WTC11 (cell line): ENCODE measurements at regions not wholly inside any gene's neighbourhood (a gene's known extent, or its start where the extent isn't known, plus 50 kb on each side); places are given as distances from the start of the nearest gene placed in this dataset.

Experiments used
- ARID4B ChIP-seq: sonication (generic); formaldehyde crosslinking; IDR thresholded peaks from 2 replicates; pipeline ENCODE4 v1.8.0; 2023; ENCODE audit warnings: missing genetic modification reagents, mild to moderate bottlenecking, borderline replicate concordance
- CREB1 ChIP-seq: sonication (generic); formaldehyde crosslinking; IDR thresholded peaks from 2 replicates; pipeline ENCODE4 v1.8.0; 2023; ENCODE audit warnings: mild to moderate bottlenecking, missing genetic modification reagents
- ELF4 ChIP-seq: sonication (generic); formaldehyde crosslinking; IDR thresholded peaks from 2 replicates; pipeline ENCODE4 v1.8.1; 2022; ENCODE audit warnings: low read depth, mild to moderate bottlenecking, moderate library complexity, missing genetic modification reagents
- FOXJ3 ChIP-seq: sonication (generic); formaldehyde crosslinking; IDR thresholded peaks from 2 replicates; pipeline ENCODE4 v1.9.0; 2021; ENCODE audit warnings: missing genetic modification reagents, mild to moderate bottlenecking, borderline replicate concordance
- FOXP1 ChIP-seq: sonication (generic); formaldehyde crosslinking; IDR thresholded peaks from 2 replicates; pipeline ENCODE4 v1.8.0; 2022; ENCODE audit warnings: missing genetic modification reagents, mild to moderate bottlenecking, moderate library complexity, borderline replicate concordance
- JUN ChIP-seq: sonication (generic); formaldehyde crosslinking; IDR thresholded peaks from 2 replicates; pipeline ENCODE4 v1.8.0; 2023; ENCODE audit warnings: mild to moderate bottlenecking, missing genetic modification reagents
- KAT7 ChIP-seq: sonication (generic); formaldehyde crosslinking; IDR thresholded peaks from 2 replicates; pipeline ENCODE4 v1.8.1; 2023; ENCODE audit warnings: missing genetic modification reagents, mild to moderate bottlenecking, borderline replicate concordance
- SP1 ChIP-seq: sonication (generic); formaldehyde crosslinking; conservative IDR thresholded peaks from 2 replicates; pipeline ENCODE4 v1.8.1; 2022; ENCODE audit warnings: missing genetic modification reagents
- ZNF219 ChIP-seq: sonication (generic); formaldehyde crosslinking; IDR thresholded peaks from 2 replicates; pipeline ENCODE4 v1.8.0; 2023; ENCODE audit warnings: missing genetic modification reagents, mild to moderate bottlenecking, borderline replicate concordance
- ZNF263 ChIP-seq: sonication (generic); formaldehyde crosslinking; IDR thresholded peaks from 2 replicates; pipeline ENCODE4 v1.8.1; 2022; ENCODE audit warnings: low read depth, mild to moderate bottlenecking, moderate library complexity, missing genetic modification reagents
- ZNF423 ChIP-seq: fragments of 250-450 bp; sonication (Bioruptor Pico); IDR thresholded peaks from 2 replicates; pipeline ENCODE4 v2.1.2; 2022; ENCODE audit warnings: mild to moderate bottlenecking, moderate library complexity
- ZNF512 ChIP-seq: sonication (generic); formaldehyde crosslinking; IDR thresholded peaks from 2 replicates; pipeline ENCODE4 v1.8.1; 2022; ENCODE audit warnings: missing genetic modification reagents, borderline replicate concordance
- TF ChIP-seq, protein P1 (sequence below): fragments of 200-600 bp; IDR thresholded peaks from 2 replicates; pipeline ENCODE4 v1.8.0; 2022; ENCODE audit warnings: antibody characterized with exemption

DNA sequence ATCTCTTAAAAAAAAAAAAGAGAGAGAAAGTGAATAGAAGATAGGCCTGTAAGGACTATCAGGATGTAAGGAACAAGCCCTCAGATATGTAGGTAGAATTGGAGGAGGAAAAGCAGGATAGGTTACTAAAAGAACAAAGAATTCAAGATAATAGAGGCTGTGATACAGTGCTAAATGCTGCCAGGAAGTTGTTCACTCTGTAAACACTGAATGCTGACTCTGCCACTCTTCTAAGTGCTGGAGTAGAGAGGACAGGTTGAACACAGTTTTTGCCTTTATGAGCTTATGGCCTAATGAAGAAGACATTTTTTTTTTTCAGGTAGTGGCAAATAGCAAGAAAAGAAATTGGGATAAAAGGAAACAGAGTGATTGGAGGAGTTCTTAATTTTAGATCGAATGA, 90.6 kb upstream of the ZNF678 start:
- TF ChIP-seq, protein P1, sequence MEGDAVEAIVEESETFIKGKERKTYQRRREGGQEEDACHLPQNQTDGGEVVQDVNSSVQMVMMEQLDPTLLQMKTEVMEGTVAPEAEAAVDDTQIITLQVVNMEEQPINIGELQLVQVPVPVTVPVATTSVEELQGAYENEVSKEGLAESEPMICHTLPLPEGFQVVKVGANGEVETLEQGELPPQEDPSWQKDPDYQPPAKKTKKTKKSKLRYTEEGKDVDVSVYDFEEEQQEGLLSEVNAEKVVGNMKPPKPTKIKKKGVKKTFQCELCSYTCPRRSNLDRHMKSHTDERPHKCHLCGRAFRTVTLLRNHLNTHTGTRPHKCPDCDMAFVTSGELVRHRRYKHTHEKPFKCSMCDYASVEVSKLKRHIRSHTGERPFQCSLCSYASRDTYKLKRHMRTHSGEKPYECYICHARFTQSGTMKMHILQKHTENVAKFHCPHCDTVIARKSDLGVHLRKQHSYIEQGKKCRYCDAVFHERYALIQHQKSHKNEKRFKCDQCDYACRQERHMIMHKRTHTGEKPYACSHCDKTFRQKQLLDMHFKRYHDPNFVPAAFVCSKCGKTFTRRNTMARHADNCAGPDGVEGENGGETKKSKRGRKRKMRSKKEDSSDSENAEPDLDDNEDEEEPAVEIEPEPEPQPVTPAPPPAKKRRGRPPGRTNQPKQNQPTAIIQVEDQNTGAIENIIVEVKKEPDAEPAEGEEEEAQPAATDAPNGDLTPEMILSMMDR, result no peak
- TF ChIP-seq ARID4B (CRISPR knock-in tag) (no peak), SP1 (no peak), ZNF423 (CRISPR knock-in tag) (no peak), CREB1 (CRISPR knock-in tag) (no peak), JUN (CRISPR knock-in tag) (no peak), ELF4 (CRISPR knock-in tag) (no peak), ZNF219 (CRISPR knock-in tag) (no peak), ZNF263 (CRISPR knock-in tag) (no peak), FOXJ3 (CRISPR knock-in tag) (no peak), ZNF512 (CRISPR knock-in tag) (no peak), KAT7 (CRISPR knock-in tag) (no peak), FOXP1 (CRISPR knock-in tag) (no peak)
